ENCODE measurements at regions not wholly inside any gene's neighbourhood (a gene's known extent, or its start where the extent isn't known, plus 50 kb on each side); places are given as distances from the start of the nearest gene placed in this dataset.

DNA sequence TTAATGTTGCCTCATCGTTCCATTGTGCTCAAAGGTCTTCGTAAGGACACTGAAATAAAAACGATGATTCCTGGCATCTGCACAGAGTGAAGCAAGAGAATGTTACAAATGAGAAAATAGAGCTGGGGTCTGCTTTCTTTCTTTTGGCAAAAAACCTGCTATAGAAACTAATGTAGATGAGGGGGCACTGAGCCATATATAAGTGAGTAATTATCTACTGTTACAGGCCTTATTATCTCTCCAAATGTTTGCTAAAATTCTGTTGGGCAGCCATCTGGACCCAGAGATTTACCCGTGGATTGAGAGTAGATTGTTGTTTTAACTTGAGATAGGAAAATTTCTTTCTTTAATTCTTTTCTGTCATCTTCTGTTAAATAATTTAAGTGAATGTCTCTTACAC is 472.5 kb upstream of the PIK3C3 start:
- no peak overlapping the region for H2AFZ ChIP-seq (ENCODE audit: low read depth, low read length)
- POLR2A ChIA-PET = no interaction called here
- no peaks in the 10 kb centered on the region for H3K4me1 ChIP-seq (ENCODE audit: control insufficient read depth, extremely low read depth, insufficient read depth, low read length)
- no peaks in the 10 kb centered on the region for H3K9me3 ChIP-seq (replicated peaks; ENCODE audit: control insufficient read depth, insufficient read depth, low read length)
- no peaks in the 10 kb centered on the region for H4K20me1 ChIP-seq (replicated peaks; ENCODE audit: control insufficient read depth, extremely low read depth, insufficient read depth, low read length)
- dilution Hi-C loops (cut with MboI; ENCODE audit: extremely low pct_ligation_motif_present, low sequenced_read_pairs) (no loop called here), intact Hi-C loops (cut with micrococcal nuclease) (no loop called here)
- no peak overlapping the region for H3K9ac ChIP-seq (replicated peaks; ENCODE audit: extremely low read depth, insufficient read depth, low read length)
- no peaks in the 10 kb centered on the region for H3K27me3 ChIP-seq (ENCODE audit: control insufficient read depth in 2 of 2, insufficient read depth in 2 of 2, low read length in 2 of 2)
- no peaks in the 10 kb centered on the region for H3K9me1 ChIP-seq (replicated peaks; ENCODE audit: control insufficient read depth, extremely low read depth, insufficient read depth, low read length)
- TF ChIP-seq, protein P1, sequence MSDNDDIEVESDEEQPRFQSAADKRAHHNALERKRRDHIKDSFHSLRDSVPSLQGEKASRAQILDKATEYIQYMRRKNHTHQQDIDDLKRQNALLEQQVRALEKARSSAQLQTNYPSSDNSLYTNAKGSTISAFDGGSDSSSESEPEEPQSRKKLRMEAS (IDR thresholded peaks at IDR 0.05; ENCODE audit: insufficient read depth, insufficient read length) = no peak
- TF ChIP-seq MYC (IDR thresholded peaks at IDR 0.05; ENCODE audit: low read depth, low read length) (no peak), JUN (IDR thresholded peaks at IDR 0.05; ENCODE audit: borderline replicate concordance, insufficient read depth, insufficient read length, low read depth) (no peak), FOS (IDR thresholded peaks at IDR 0.05; ENCODE audit: borderline replicate concordance, insufficient read depth, low read length) (no peak), POLR2AphosphoS5 (IDR thresholded peaks at IDR 0.05; ENCODE audit: insufficient read depth, low read depth, low read length) (no peak), GATA2 (IDR thresholded peaks at IDR 0.05; ENCODE audit: insufficient read depth, insufficient read length, low read depth, low read length) (no peak), EZH2 (IDR thresholded peaks at IDR 0.05; ENCODE audit: borderline replicate concordance, low read depth, low read length, severe bottlenecking) (no peak), POLR2A (IDR thresholded peaks at IDR 0.05; ENCODE audit: low read depth, low read length) (no peak)
- TF ChIP-seq, protein P2, sequence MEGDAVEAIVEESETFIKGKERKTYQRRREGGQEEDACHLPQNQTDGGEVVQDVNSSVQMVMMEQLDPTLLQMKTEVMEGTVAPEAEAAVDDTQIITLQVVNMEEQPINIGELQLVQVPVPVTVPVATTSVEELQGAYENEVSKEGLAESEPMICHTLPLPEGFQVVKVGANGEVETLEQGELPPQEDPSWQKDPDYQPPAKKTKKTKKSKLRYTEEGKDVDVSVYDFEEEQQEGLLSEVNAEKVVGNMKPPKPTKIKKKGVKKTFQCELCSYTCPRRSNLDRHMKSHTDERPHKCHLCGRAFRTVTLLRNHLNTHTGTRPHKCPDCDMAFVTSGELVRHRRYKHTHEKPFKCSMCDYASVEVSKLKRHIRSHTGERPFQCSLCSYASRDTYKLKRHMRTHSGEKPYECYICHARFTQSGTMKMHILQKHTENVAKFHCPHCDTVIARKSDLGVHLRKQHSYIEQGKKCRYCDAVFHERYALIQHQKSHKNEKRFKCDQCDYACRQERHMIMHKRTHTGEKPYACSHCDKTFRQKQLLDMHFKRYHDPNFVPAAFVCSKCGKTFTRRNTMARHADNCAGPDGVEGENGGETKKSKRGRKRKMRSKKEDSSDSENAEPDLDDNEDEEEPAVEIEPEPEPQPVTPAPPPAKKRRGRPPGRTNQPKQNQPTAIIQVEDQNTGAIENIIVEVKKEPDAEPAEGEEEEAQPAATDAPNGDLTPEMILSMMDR (IDR thresholded peaks at IDR 0.05; ENCODE audit: extremely low read depth in 1 of 2, insufficient read depth in 1 of 2, low read depth in 1 of 2, low read length in 2 of 2) = no peak
- FAIRE-seq (no peak), DNase-seq (ENCODE audit: low read depth, low spot score) (no peak)
- CTCF ChIA-PET = no interaction called here
- H3K79me2 ChIP-seq (ENCODE audit: control insufficient read depth, insufficient read depth, low read length) = no peaks in the 10 kb centered on the region
- no peaks in the 10 kb centered on the region for H3K36me3 ChIP-seq (ENCODE audit: control insufficient read depth in 2 of 2, extremely low read depth in 1 of 2, insufficient read depth in 2 of 2, low read length in 2 of 2)
- H3K4me3 ChIP-seq (replicated peaks in 1 of 3; ENCODE audit: insufficient read depth in 1 of 3, low read depth in 1 of 3, low read length in 3 of 3) = no peak overlapping the region
- H3K27ac ChIP-seq (ENCODE audit: insufficient read depth, low read depth, low read length) = no peak overlapping the region
- BruUV-seq (replicated peaks) = no TSS peak
- no peak overlapping the region for H3K4me2 ChIP-seq (ENCODE audit: insufficient read depth, low read length)

Data from endothelial cell of umbilical vein (primary cell).